Fibroblast of peridontal ligament (primary cell): ENCODE measurements at regions not wholly inside any gene's neighbourhood (a gene's known extent, or its start where the extent isn't known, plus 50 kb on each side); places are given as distances from the start of the nearest gene placed in this dataset.
"Not testable (repeated sequence)": the region's sequence is repeated elsewhere in the genome, so short reads cannot be mapped to it uniquely, and the experiment has no call there.

Experiments used
- DNase-seq: peaks from one replicate; pipeline ENCODE4 v3.0.0-alpha.2; 2010; ENCODE audit errors: extremely low read depth

GRCh38 chr18:14460364-14460763 lies 83.0 kb downstream of the POTEC start:
- DNase-seq = not testable (repeated sequence)

GRCh38 chr18:14459826-14460225 lies 83.6 kb downstream of the POTEC start:
- not testable (repeated sequence) for DNase-seq

GRCh38 chr18:14458009-14458945 lies 85.1 kb downstream of the POTEC start:
- DNase-seq = not testable (repeated sequence)

GRCh38 chr18:14450637-14451009 lies 92.8 kb downstream of the POTEC start:
- DNase-seq = peak; percentile 0

- DNase-seq = peak; percentile 3
Measured at GRCh38 chr18:14449995-14450636, 93.3 kb downstream of the POTEC start.

- not testable (repeated sequence) for DNase-seq
Measured at GRCh38 chr18:14449062-14449461, 94.3 kb downstream of the POTEC start.

- DNase-seq = not testable (repeated sequence)
Measured at GRCh38 chr18:14447715-14448114, 95.7 kb downstream of the POTEC start.

GRCh38 chr18:14435460-14435859 lies 107.9 kb downstream of the POTEC start:
- peak; percentile 2 for DNase-seq

- DNase-seq = not testable (repeated sequence)
Measured at GRCh38 chr18:14432371-14432770, 111.0 kb downstream of the POTEC start.

- DNase-seq = peak; percentile 39
Measured at GRCh38 chr18:14431031-14431521, 112.3 kb downstream of the POTEC start.

GRCh38 chr18:14415806-14416205 lies 127.6 kb downstream of the POTEC start:
- DNase-seq = peak; percentile 12

GRCh38 chr18:14415399-14415798 lies 128.0 kb downstream of the POTEC start:
- DNase-seq = peak; percentile 9

- DNase-seq = not testable (repeated sequence)
Measured at GRCh38 chr18:14395533-14395932, 147.9 kb downstream of the POTEC start.

GRCh38 chr18:14393563-14394103 lies 149.8 kb downstream of the POTEC start:
- DNase-seq = not testable (repeated sequence)

GRCh38 chr18:14392604-14393003 lies 150.8 kb downstream of the POTEC start:
- not testable (repeated sequence) for DNase-seq

GRCh38 chr18:14384961-14385360 lies 158.4 kb downstream of the POTEC start:
- not testable (repeated sequence) for DNase-seq

GRCh38 chr18:14382666-14383065 lies 160.7 kb downstream of the POTEC start:
- not testable (repeated sequence) for DNase-seq

- DNase-seq = not testable (repeated sequence)
Measured at GRCh38 chr18:14379489-14379888, 163.9 kb downstream of the POTEC start.

- not testable (repeated sequence) for DNase-seq
Measured at GRCh38 chr18:14378376-14378775, 165.0 kb downstream of the POTEC start.

GRCh38 chr18:14361346-14361745 lies 182.1 kb downstream of the POTEC start:
- not testable (repeated sequence) for DNase-seq

GRCh38 chr18:14357553-14358297 lies 185.7 kb downstream of the POTEC start:
- DNase-seq = not testable (repeated sequence)
